ENCODE measurements at regions not wholly inside any gene's neighbourhood (a gene's known extent, or its start where the extent isn't known, plus 50 kb on each side); places are given as distances from the start of the nearest gene placed in this dataset.

GRCh38 chr9:78782234-78782633, 485.3 kb downstream of the PSAT1 start:
- H3K27ac ChIP-seq = no peak overlapping the region

GRCh38 chr9:78782858-78783257, 485.9 kb downstream of the PSAT1 start:
- Histone ChIP-seq H3K4me3 (no peak overlapping the region), H3K4me1 (no peaks in the 10 kb centered on the region), H3K9me3 (no peaks in the 10 kb centered on the region), H3K27me3 (no peaks in the 10 kb centered on the region), H3K36me3 (no peaks in the 10 kb centered on the region), H3K27ac (no peak overlapping the region)
- DNase-seq = no peak
- intact Hi-C loops (cut with DNase I; ENCODE audit: low total_unique reads) = no loop called here
- no peak for TF ChIP-seq POLR2A (IDR thresholded peaks at IDR 0.05)
- TF ChIP-seq, protein P1, sequence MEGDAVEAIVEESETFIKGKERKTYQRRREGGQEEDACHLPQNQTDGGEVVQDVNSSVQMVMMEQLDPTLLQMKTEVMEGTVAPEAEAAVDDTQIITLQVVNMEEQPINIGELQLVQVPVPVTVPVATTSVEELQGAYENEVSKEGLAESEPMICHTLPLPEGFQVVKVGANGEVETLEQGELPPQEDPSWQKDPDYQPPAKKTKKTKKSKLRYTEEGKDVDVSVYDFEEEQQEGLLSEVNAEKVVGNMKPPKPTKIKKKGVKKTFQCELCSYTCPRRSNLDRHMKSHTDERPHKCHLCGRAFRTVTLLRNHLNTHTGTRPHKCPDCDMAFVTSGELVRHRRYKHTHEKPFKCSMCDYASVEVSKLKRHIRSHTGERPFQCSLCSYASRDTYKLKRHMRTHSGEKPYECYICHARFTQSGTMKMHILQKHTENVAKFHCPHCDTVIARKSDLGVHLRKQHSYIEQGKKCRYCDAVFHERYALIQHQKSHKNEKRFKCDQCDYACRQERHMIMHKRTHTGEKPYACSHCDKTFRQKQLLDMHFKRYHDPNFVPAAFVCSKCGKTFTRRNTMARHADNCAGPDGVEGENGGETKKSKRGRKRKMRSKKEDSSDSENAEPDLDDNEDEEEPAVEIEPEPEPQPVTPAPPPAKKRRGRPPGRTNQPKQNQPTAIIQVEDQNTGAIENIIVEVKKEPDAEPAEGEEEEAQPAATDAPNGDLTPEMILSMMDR (IDR thresholded peaks at IDR 0.05) = no peak

More at GRCh38 chr9:78782234-78782633, 485.3 kb downstream of the PSAT1 start:
- H3K4me1 ChIP-seq = no peaks in the 10 kb centered on the region
- TF ChIP-seq POLR2A (IDR thresholded peaks at IDR 0.05) = no peak
- TF ChIP-seq, protein P1 (IDR thresholded peaks at IDR 0.05) = no peak
- no peak for DNase-seq
- no peaks in the 10 kb centered on the region for H3K27me3 ChIP-seq
- intact Hi-C loops (cut with DNase I; ENCODE audit: low total_unique reads) = no loop called here
- H3K36me3 ChIP-seq = no peaks in the 10 kb centered on the region
- H3K4me3 ChIP-seq = no peak overlapping the region
- no peaks in the 10 kb centered on the region for H3K9me3 ChIP-seq

GRCh38 chr9:78783743-78784142, 486.8 kb downstream of the PSAT1 start:
- no peak for TF ChIP-seq POLR2A (IDR thresholded peaks at IDR 0.05)
- TF ChIP-seq, protein P1 (IDR thresholded peaks at IDR 0.05) = no peak
- H3K9me3 ChIP-seq = no peaks in the 10 kb centered on the region
- intact Hi-C loops (cut with DNase I; ENCODE audit: low total_unique reads) = no loop called here

GRCh38 chr9:78786794-78787193, 489.9 kb downstream of the PSAT1 start:
- Histone ChIP-seq H3K4me3 (no peak overlapping the region), H3K4me1 (no peaks in the 10 kb centered on the region), H3K27ac (no peak overlapping the region), H3K27me3 (no peaks in the 10 kb centered on the region), H3K36me3 (no peaks in the 10 kb centered on the region), H3K9me3 (peaks cover 0 to 7% of the 10 kb centered on the region in 2 donors)
- TF ChIP-seq POLR2A (IDR thresholded peaks at IDR 0.05) = no peak
- TF ChIP-seq, protein P1 (IDR thresholded peaks at IDR 0.05) = no peak
- no peak for DNase-seq
- intact Hi-C loops (cut with DNase I; ENCODE audit: low total_unique reads) = no loop called here

More at GRCh38 chr9:78783743-78784142, 486.8 kb downstream of the PSAT1 start:
- no peaks in the 10 kb centered on the region for H3K36me3 ChIP-seq
- no peak overlapping the region for H3K4me3 ChIP-seq
- no peaks in the 10 kb centered on the region for H3K4me1 ChIP-seq
- no peak for DNase-seq
- H3K27me3 ChIP-seq = no peaks in the 10 kb centered on the region
- no peak overlapping the region for H3K27ac ChIP-seq

DNA sequence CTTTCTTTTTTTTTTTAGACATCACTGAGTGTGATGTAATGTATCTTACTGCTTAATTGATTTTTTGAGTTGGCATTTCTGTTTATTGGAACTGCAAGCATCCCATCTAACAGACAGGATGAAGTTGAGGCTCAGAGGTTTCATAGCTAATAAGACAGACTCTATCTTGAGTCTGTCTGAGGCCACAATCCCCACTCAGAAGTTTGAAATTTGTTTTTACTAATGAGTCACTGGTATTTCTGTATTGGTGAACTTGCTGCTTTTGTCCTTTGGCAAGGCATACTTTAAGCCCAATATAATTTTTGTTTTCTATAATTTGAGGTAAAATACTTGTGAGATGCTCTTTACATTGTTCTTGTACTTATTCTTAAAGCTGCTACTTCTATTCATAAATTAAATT, 491.2 kb downstream of the PSAT1 start:
- Histone ChIP-seq H3K27me3 (no peaks in the 10 kb centered on the region), H3K36me3 (no peaks in the 10 kb centered on the region), H3K27ac (no peak overlapping the region), H3K4me1 (no peaks in the 10 kb centered on the region), H3K4me3 (no peak overlapping the region), H3K9me3 (peaks cover 0 to 7% of the 10 kb centered on the region in 2 donors)
- intact Hi-C loops (cut with DNase I; ENCODE audit: low total_unique reads) = no loop called here
- no peak for TF ChIP-seq POLR2A (IDR thresholded peaks at IDR 0.05)
- TF ChIP-seq, protein P1 (IDR thresholded peaks at IDR 0.05) = no peak
- no peak for DNase-seq

Data from uterus (tissue), 3 donors.